Neural cell (in vitro differentiated cells): ENCODE measurements at regions not wholly inside any gene's neighbourhood (a gene's known extent, or its start where the extent isn't known, plus 50 kb on each side); places are given as distances from the start of the nearest gene placed in this dataset.

Experiments used
- H2AFZ ChIP-seq: fragments of 200-600, 300-800 bp; sonication (generic), shearing (Covaris generic); 2 replicates; pipeline ENCODE4 v1.6.0; 2014; ENCODE audit warnings: low read depth, mild to moderate bottlenecking, antibody characterized with exemption, low read length, moderate library complexity
- H3F3A ChIP-seq: fragments of 200-600 bp; shearing (Covaris generic); 2 replicates; pipeline ENCODE4 v1.6.1; 2016; ENCODE audit warnings: mild to moderate bottlenecking, moderate library complexity, mixed read lengths, antibody characterized with exemption, low read length; ENCODE audit not compliant: insufficient read depth, poor library complexity, severe bottlenecking
- H3K27ac ChIP-seq: fragments of 200-600, 300-800 bp; sonication (generic), shearing (Covaris generic); 2 replicates; pipeline ENCODE4 v1.5.1; 2014; ENCODE audit warnings: mild to moderate bottlenecking, low read length, moderate library complexity
- H3K27me3 ChIP-seq: fragments of 300-800, 200-600 bp; sonication (generic), shearing (Covaris generic); 2 replicates; pipeline ENCODE4 v1.6.0; 2014; ENCODE audit warnings: mild to moderate bottlenecking, low read depth, low read length, moderate library complexity; ENCODE audit not compliant: insufficient read depth
- H3K36me3 ChIP-seq: fragments of 300-800, 200-600 bp; sonication (generic), shearing (Covaris generic); 2 replicates; pipeline ENCODE4 v1.5.1; 2014; ENCODE audit warnings: mild to moderate bottlenecking, antibody characterized with exemption, low read length, moderate library complexity; ENCODE audit not compliant: insufficient read depth
- H3K4me2 ChIP-seq: fragments of 300-800, 200-600 bp; sonication (generic), shearing (Covaris generic); 2 replicates; pipeline ENCODE4 v1.6.0; 2014; ENCODE audit warnings: mild to moderate bottlenecking, low read length
- H3K4me3 ChIP-seq: fragments of 300-800, 200-600 bp; sonication (generic), shearing (Covaris generic); 2 replicates; pipeline ENCODE4 v1.5.1; 2014; ENCODE audit warnings: mild to moderate bottlenecking, low read length, moderate library complexity
- H3K79me2 ChIP-seq: fragments of 200-600 bp; shearing (Covaris generic); replicated peaks from 2 replicates; pipeline ENCODE4 v1.6.0; 2014; ENCODE audit warnings: mild to moderate bottlenecking, low read length, moderate library complexity; ENCODE audit not compliant: insufficient read depth
- H3K9ac ChIP-seq: fragments of 300-800, 200-600 bp; sonication (generic), shearing (Covaris generic); 2 replicates; pipeline ENCODE4 v1.6.1; 2016; ENCODE audit warnings: mild to moderate bottlenecking, low read length, mixed read lengths
- H3K9me2 ChIP-seq: fragments of 200-600 bp; shearing (Covaris generic); 2 replicates; pipeline ENCODE4 v1.6.1; 2016; ENCODE audit warnings: mild to moderate bottlenecking, low read length, mixed read lengths; ENCODE audit not compliant: insufficient read depth
- H3K9me3 ChIP-seq: fragments of 200-600, 300-800 bp; sonication (generic), shearing (Covaris generic); 2 replicates; pipeline ENCODE4 v1.6.1; 2016; ENCODE audit warnings: mild to moderate bottlenecking, mixed run types, low read length, moderate library complexity, mixed read lengths
- H4K20me1 ChIP-seq: fragments of 200-600 bp; shearing (Covaris generic); 2 replicates; pipeline ENCODE4 v1.6.1; 2016; ENCODE audit warnings: mild to moderate bottlenecking, mixed run types; ENCODE audit not compliant: insufficient read depth
- CTCF ChIP-seq: fragments of 450-650 bp; IDR thresholded peaks from 2 replicates; pipeline ENCODE4 v1.5.1; 2014; ENCODE audit warnings: antibody characterized with exemption, mild to moderate bottlenecking, moderate library complexity; ENCODE audit not compliant: poor library complexity, severe bottlenecking
- EP300 ChIP-seq: fragments of 450-650 bp; conservative IDR thresholded peaks from 2 replicates; pipeline ENCODE4 v1.6.1; 2014; ENCODE audit warnings: antibody characterized with exemption, mild to moderate bottlenecking, moderate library complexity; ENCODE audit not compliant: poor library complexity, severe bottlenecking
- EZH2 ChIP-seq: fragments of 200-600, 300-800 bp; shearing (Covaris generic), sonication (generic); IDR thresholded peaks from 2 replicates; pipeline ENCODE4 v1.6.1; 2014; ENCODE audit warnings: antibody characterized with exemption, low read length, borderline replicate concordance, mild to moderate bottlenecking; ENCODE audit not compliant: insufficient read depth, poor library complexity, severe bottlenecking
- MXI1 ChIP-seq: fragments of 450-650 bp; conservative IDR thresholded peaks from 2 replicates; pipeline ENCODE4 v1.6.1; 2014; ENCODE audit warnings: antibody characterized with exemption, mild to moderate bottlenecking; ENCODE audit not compliant: poor library complexity, severe bottlenecking
- POLR2AphosphoS5 ChIP-seq: IDR thresholded peaks from 2 replicates; pipeline ENCODE4 v1.6.1; 2012
- RAD21 ChIP-seq: fragments of 450-650 bp; conservative IDR thresholded peaks from 2 replicates; pipeline ENCODE4 v1.6.1; 2014; ENCODE audit warnings: antibody characterized with exemption, mild to moderate bottlenecking, moderate library complexity
- REST ChIP-seq: IDR thresholded peaks from 2 replicates; pipeline ENCODE4 v1.6.1; 2012; ENCODE audit warnings: borderline replicate concordance
- SMC3 ChIP-seq: fragments of 450-650 bp; conservative IDR thresholded peaks from 2 replicates; pipeline ENCODE4 v1.6.1; 2014; ENCODE audit warnings: antibody characterized with exemption, mild to moderate bottlenecking, moderate library complexity; ENCODE audit not compliant: poor library complexity
- TAF1 ChIP-seq: IDR thresholded peaks from 2 replicates; pipeline ENCODE4 v1.6.1; 2012; ENCODE audit warnings: low read depth

- no peaks in the 10 kb centered on the region for H3K9me3 ChIP-seq
- H3K4me2 ChIP-seq = no peak overlapping the region
- TF ChIP-seq RAD21 (no peak), MXI1 (no peak), POLR2AphosphoS5 (no peak), EP300 (no peak), TAF1 (no peak), EZH2 (no peak), REST (no peak), SMC3 (no peak), CTCF (no peak)
- no peak overlapping the region for H3K9ac ChIP-seq
- no peak overlapping the region for H2AFZ ChIP-seq
- no peaks in the 10 kb centered on the region for H3F3A ChIP-seq
- no peak overlapping the region for H3K27ac ChIP-seq
- H3K36me3 ChIP-seq = no peaks in the 10 kb centered on the region
- no peak overlapping the region for H3K4me3 ChIP-seq
- no peaks in the 10 kb centered on the region for H3K27me3 ChIP-seq
- H4K20me1 ChIP-seq = no peaks in the 10 kb centered on the region
- no peaks in the 10 kb centered on the region for H3K79me2 ChIP-seq
- no peaks in the 10 kb centered on the region for H3K9me2 ChIP-seq
Measured at GRCh38 chr4:179472164-179472563, 2029.9 kb upstream of the AGA start.

DNA sequence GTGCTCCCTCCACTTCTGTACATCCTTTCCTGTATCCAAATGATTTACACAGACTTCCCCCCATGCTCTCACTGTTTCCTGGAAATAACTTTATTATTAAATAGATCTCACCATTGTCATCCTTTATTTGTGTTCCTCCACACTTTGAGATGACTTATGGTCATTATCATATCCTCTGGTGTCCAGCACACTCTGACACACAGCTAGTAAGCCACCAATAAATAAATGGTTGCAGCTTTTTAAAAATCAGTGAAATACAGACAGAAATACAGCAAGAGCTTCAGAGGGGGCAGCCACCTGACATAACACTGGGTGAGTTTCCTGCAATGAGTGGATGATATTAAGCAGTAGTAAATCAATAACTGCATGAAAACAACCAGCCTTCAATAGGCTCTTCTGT lies 2036.4 kb upstream of the AGA start:
- no peaks in the 10 kb centered on the region for H3K9me3 ChIP-seq
- H3K36me3 ChIP-seq = no peaks in the 10 kb centered on the region
- no peak overlapping the region for H3K9ac ChIP-seq
- no peak overlapping the region for H3K4me3 ChIP-seq
- no peak overlapping the region for H3K27ac ChIP-seq
- H3K79me2 ChIP-seq = no peaks in the 10 kb centered on the region
- no peaks in the 10 kb centered on the region for H3K9me2 ChIP-seq
- H3K4me2 ChIP-seq = no peak overlapping the region
- no peaks in the 10 kb centered on the region for H3F3A ChIP-seq
- H3K27me3 ChIP-seq = no peaks in the 10 kb centered on the region
- H4K20me1 ChIP-seq = no peaks in the 10 kb centered on the region
- no peak overlapping the region for H2AFZ ChIP-seq
- TF ChIP-seq EP300 (no peak), RAD21 (no peak), CTCF (no peak), EZH2 (no peak), MXI1 (no peak), SMC3 (no peak), TAF1 (no peak), POLR2AphosphoS5 (no peak), REST (no peak)
